LNCAP (cell line): ENCODE measurements at regions not wholly inside any gene's neighbourhood (a gene's known extent, or its start where the extent isn't known, plus 50 kb on each side); places are given as distances from the start of the nearest gene placed in this dataset.

ENCODE experiments used
- TF ChIP-seq, protein P1 (sequence below): fragments of 450-650 bp; IDR thresholded peaks from 2 replicates; pipeline ENCODE4 v1.5.1; 2017; ENCODE audit warnings: mild to moderate bottlenecking

DNA sequence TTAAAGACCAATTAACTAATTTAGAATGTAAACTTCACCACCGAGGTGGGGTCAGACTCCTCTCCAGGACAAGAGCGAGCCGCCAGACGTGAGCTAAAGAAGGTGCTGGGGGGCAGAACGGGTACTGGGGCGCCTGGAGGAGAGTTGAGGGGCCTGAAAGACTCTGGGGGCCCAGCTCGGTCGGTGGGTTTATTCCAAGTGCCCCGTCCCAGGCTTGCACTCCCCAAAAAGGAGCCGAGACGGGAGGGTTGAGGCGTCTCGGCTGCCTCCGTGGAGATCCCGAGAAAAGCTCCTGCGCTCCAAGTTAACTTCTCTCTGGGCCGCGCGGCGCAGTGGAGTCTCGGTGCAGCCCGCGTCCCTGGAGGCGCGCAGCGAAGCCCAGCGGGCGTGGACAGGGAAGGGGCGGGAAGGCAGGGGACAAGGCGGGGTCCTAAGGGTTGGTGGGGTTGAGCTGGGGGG is 553.3 kb downstream of the TFEC start:
- TF ChIP-seq, protein P1, sequence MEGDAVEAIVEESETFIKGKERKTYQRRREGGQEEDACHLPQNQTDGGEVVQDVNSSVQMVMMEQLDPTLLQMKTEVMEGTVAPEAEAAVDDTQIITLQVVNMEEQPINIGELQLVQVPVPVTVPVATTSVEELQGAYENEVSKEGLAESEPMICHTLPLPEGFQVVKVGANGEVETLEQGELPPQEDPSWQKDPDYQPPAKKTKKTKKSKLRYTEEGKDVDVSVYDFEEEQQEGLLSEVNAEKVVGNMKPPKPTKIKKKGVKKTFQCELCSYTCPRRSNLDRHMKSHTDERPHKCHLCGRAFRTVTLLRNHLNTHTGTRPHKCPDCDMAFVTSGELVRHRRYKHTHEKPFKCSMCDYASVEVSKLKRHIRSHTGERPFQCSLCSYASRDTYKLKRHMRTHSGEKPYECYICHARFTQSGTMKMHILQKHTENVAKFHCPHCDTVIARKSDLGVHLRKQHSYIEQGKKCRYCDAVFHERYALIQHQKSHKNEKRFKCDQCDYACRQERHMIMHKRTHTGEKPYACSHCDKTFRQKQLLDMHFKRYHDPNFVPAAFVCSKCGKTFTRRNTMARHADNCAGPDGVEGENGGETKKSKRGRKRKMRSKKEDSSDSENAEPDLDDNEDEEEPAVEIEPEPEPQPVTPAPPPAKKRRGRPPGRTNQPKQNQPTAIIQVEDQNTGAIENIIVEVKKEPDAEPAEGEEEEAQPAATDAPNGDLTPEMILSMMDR = no peak

DNA sequence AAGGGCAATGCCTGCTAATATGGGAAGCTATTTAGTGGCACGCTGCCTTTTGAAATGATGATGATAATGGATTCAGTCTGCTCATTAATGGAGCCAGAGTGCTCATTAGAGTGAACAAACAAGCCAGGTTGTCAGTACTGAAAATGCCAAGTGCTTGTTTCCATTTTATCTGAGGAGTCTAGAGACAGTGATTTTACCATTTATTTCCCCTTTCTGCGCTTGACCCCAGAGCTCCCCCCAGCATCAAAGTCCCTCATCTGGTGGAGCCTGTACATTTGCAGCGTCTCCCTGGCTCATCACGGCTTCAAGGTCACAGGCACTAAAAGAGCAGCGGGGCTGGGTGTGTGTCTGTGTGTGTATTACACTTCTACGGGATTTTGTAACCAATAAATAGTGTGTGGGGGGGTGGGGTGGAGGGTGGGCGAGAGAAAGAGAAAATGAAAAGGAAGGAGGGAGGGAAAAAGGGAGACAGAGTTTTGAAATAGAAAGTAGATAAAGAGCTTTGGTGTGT is 553.8 kb downstream of the TFEC start:
- TF ChIP-seq, protein P1 = no peak

DNA sequence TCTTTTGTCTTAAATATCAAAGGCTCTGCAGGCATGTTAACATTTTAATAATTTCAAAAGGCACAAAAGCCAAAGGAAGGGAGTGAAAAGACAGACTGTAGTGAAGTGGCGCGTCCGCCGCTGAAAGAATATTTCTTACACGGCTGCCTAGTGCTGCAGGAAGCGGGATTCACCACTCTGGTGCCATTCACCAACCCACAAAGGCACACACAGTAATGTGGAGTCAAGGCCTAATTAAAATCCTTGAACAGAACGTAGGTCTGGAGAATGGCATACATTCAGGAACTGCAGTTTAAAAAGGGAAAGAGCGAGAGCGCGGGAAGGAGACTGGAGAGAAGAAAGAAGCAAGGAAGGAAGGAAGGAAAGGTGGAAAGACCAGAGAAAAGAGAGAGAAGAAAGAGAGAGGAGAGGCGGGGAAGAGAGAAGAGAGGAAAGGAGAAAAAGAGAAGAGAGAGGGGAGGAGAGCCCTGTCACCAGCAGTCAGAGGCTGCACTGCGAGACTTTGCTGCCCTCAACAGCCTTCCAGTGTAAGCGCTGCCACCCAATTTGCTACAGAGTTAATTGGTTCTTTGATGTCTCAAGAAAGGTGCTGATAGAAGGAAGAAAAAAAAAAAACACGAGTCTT is 554.0 kb downstream of the MDFIC start:
- TF ChIP-seq, protein P1 = peak; percentile 16; the same call in 1 of the 2 replicates

DNA sequence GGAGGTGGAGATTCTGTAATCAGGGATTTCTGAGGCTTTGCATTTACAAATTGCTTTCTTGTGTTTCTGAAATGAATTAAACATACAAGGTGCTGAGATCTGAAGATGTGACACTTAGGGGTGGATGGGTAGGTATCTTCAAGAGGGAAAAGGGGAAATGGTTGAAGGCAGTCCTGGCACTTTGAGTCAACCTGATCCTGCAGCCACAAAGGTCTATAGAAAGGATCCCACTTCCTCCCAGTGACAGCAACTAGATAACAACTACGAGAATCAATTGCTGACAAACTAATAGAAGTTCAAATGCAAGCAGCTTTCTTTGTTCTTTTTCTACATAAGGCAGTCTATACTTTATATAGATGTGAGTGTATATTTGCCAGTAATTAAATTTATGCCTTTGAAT is 553.3 kb downstream of the MDFIC start:
- TF ChIP-seq, protein P1 = no peak

DNA sequence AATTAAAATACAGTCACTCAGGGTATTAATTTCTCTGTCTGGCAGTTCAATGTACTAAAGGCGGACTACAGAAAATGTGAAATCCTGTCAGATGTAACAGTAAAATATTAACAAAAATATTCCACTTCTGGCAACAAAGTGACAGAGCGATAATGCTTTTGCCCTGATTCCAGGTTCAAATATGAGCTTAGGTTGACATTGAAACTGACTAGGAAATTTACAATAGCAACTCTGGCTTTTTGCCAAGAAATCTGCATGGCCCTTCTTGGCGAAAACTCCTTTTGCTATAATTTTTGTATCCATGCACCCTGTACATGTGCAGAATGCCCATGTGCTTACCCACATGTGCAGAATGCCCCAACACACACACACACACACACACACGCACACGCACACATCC is 552.2 kb downstream of the MDFIC start:
- TF ChIP-seq, protein P1 = no peak

DNA sequence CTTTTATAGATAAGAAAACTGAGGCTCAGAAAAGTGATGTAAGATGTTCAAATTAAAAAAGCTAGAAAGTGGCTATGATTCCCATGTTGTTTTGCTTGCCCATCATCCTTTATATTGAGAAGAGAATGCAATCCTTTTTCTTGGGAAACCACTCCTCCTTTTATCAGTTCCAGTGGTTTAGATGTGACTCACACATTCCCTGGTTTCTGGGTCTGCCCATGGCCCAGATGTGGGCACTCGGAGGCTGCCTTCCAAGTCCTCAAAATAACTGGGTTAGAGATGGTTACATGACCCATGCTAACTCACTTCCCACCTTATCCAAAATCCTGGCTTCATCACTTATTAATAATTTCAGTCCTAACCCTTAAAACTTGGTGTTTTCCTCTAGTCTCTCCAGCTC is 550.0 kb downstream of the MDFIC start:
- TF ChIP-seq, protein P1 = no peak

DNA sequence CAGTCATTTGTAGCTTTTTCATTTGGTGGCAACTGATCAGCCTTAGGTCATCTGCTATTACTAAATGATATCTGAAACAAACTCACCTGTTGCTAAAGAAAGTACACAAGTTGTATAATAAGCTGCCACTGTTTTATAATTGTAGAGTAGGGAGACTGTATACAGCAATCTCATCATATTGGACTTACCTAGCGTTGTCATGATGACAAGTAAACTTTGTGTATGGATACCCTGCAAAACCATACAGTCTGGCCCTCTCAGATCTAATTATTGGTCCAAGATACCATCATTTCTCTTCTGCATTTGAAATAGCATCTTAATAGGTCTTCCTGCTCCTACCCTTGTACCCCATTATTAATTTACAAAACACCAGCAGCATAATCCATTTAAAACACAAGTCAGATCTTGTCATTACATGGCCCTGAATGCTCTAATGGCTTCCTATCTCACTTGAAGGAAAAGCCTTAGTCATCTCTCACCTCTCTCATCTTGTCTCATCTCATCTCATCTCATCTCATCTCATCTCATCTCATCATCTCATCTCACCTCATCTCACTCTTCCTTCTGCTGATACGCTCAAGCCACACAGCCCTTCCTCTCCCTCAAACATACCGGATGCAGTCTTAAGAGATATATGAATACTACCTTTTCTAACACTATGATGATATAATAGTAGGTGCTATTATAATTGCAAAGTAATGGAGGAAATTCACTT is 540.6 kb downstream of the MDFIC start:
- TF ChIP-seq, protein P1 = no peak
